COR-L47 (cell line): ENCODE measurements at regions not wholly inside any gene's neighbourhood (a gene's known extent, or its start where the extent isn't known, plus 50 kb on each side); places are given as distances from the start of the nearest gene placed in this dataset.
A peak's percentile ranks its signal among the peaks of the same experiment; 100 is the strongest.
"Not testable (repeated sequence)": the region's sequence is repeated elsewhere in the genome, so short reads cannot be mapped to it uniquely, and the experiment has no call there.

Source experiments
- DNase-seq: peaks from one replicate; lab custom pipeline; 2025; lab: John Stamatoyannopoulos, UW

DNA sequence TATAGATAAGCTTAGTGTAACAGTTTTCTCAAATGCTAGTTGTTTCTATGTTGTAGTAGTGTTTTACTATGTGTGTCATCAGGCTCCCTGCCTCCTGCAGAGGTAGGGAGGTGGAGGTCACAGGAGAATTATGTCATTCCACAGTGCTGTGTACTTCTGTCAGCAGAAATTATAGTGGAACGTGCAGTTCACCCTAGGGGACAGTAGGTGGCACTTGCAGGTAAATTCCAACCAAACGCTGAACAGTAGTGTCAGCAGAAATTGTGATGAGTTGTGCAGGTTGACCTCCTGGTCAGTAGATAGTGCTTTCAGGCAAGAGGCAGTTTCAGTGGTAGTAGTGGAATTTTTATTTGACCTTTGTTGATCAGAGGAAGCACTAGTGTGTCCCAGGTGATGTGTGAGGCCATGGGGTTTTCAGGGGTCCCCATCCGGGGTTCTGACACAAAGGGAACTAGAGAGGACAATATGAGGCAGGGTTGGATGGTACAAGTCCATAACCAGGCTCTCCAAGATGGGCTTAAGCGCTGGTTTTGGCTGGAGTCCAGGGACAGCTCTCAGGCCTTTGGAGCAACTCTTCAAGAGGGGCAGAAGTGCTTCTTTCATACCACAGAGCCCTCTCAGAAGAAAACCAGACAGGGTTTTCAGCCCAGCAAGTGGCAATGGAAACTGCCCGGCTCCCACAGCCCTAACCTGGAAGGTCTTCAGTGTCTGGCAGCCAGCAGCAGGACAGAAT lies 402.9 kb downstream of the CYLC2 start:
- peak; percentile 41 for DNase-seq

DNA sequence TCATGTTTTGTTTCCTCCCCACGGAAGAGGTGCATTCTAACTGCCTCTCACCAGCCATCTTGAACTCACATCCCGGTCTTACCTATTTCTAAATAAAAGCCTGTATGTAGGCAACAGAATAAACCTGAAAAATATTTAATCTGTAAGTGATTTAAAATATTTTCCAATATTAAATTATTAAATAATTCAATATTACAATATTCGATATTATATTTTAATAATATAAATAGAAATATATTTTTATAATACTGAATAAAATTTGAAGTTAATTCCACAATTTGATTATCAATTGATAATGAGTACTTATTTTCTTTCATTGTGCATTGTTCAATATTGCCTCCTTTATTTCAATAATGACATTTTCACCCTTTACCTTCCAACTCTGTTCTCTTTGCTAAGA lies 404.4 kb downstream of the CYLC2 start:
- DNase-seq, result no peak

DNA sequence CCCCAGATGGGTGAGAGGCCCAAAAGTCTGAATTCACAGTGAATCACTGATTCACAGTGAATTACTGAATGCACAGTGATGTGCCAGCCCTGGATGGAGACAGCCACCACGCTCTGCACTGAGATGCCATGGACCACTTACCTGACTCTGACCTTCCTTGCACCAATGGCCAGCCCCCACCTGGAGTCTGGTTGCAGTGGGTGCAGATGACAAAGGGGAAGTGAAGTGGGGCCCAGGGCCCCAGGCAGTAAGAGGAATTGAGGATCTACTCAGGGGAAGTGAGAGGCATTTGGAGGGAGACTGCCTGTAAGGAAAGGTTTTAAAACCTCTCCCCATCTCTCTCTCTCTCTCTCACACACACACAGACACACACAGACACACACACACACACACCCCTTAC lies 412.1 kb downstream of the CYLC2 start:
- no peak for DNase-seq

DNA sequence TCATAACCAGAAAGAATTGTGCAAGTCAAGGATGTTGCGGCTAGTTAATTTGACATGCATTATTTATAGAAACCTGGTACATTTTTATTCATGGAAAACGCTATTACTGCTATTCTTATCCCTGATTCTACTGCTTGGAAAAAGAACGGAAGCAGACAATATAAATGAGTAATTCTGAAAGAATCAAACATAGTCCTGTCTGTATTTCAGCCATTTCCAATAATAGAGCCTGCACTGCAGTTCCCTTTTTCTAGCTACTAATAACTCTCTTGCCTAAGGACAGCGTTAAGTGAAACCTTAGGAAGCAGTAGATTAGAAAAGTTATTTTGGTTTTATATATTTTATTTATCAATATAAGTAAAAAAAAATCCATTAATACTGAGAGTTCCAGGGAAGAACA lies 414.9 kb downstream of the CYLC2 start:
- no peak for DNase-seq

DNA sequence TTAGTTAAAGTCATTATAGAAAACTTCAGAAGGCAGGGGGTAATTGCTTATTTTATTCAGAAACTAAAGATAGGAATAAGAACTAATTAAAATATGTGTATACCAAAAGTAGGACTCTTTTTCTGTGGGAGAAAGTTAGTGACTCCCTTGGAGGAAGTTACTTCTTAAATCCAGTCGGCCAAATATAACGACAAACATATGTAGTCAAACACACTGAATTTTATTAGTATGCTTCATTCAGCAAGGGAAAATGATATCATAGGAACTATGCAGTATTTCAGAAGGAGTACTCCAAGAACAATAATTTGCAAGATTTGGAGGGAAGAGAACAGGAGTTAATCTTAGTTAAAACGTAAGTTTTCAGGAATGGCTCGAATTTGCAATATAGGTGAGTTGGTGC lies 432.6 kb downstream of the CYLC2 start:
- no peak for DNase-seq

DNA sequence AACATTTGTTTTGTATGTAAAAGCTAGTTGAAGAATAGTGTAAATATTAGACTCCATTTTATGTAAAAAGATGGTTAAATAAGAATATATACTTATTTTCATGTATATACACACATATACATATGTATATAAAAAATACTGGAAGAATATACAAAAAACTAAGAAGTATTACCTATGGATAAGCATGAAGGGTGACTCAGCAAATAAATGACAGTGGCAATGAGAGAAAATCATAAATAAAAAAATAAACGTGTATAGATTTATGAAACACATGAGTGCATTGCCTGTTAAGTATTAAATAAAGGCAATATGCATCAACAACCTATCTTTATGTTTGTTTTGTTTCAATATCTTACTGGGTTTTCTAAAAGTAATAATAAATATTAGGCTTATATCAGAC lies 435.3 kb downstream of the CYLC2 start:
- DNase-seq, result no peak

DNA sequence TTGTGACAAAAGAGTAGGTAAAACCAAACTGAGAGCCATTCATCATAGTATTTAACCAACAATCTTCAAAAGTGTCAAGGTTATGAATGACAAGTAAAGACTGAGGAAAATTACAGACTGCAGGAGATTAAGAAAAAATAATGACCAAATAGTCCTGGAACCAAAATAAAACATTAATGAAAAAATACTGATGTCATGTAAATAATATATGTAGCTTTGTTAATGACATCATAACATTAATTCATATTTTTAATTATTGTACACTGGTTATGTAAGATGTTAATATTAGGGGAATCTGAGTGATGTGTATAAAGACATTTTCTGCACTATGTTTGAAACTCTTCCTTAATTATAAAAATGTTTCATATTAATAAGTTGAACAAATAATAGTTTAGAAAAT lies 436.7 kb downstream of the CYLC2 start:
- DNase-seq, result no peak

DNA sequence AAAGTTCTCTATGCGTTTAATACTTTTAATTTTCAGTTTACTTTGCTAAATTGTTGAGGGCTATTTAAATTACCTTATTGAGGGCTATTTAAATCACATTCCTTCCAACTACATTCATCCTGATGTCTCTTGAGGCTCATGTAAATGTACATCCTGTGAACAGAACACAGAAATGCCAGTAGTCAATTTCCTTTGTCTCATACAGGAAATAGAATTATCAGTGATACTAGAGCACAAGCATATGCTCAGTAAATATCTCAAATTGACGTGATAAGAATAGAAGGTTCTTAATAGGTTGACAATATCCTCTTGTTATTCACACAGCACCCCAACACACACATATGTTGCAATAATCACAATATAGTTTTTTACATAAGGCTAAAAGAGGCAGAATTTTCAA lies 449.0 kb downstream of the CYLC2 start:
- no peak for DNase-seq

DNA sequence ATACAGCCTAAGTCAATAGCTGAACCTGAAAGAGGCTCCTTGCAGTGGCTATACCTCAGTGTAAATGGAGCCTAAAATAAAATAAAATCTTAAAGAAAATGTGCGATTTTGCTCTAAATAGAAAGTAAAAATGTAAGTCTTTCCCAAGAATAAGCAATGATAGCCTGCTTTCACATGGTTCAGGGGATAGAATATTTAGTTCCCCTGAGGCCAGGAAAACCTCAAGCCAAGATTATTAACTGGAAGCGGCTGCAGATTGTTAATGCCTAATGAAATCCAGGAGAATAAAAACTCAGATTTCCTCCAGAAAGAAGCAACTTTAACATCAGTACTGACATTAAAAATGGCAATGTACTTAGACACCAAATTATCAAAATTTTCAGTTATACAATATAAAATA lies 463.7 kb downstream of the CYLC2 start:
- no peak for DNase-seq

DNA sequence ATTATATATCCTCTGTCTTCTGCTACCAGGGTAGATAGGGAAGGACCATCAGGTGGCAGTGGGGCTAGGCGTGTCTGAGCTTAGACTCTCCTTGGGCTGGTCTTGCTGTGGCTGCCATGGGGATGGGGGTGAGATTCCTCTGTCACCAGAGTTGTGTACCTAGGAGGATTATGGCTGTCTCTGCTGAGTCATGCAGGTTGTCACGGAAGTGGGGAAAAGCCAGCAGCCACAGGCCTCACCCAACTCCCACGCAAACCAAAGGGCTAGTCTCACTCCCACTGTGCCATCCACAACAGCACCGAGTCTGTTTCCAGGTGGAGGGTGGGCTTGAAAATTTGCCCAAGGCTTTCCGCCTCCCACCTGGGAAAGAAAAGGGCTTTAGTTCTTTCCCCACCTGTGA lies 476.1 kb downstream of the CYLC2 start:
- no peak for DNase-seq

DNA sequence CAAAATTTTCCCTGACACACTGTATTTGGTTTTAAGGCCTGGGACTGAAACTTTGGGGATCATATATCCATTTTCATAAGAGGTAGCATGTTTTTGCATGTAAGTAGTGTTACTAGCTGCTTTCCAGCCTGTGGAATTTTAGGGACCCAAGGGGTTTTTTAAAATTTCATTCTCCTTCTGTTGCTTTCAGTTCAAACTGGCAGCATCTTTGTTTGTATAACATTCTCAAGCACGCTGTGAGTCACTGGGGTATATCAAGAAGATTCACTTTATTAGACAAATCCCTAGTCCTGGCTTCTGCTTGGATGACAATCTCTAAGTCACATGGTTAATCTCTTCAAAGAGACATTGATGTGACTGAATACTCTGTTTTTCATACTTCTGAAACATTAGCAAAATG lies 479.0 kb downstream of the CYLC2 start:
- DNase-seq, result no peak

DNA sequence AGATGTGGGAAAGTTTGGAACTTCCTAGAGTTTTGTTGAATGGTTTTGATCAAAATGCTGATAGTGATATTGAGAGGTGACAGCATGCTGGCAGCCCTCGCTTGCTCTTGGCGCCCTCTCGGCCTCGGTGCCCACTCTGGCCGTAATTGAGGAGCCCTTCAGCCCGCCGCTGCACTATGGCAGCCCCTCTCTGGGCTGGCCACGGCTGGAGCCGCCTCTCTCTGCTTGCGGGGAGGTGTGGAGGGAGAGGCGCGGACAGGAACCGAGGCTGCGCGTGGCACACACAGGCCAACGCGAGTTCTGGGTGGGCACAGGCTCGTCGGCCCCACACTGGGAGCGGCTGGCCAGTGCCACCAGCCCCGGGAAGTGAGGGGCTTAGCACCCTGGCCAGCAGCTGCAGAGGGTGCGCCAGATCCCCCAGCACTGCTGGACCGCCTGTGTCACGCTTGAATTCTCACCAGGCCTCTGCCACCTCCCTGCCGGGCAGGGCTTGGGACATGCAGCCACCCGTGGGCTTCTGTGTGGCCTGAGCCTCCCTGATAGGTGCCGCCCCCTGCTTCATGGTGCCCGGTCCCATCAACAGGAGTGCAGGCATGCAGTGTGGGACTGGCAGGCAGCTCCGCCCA lies 488.5 kb downstream of the CYLC2 start:
- no peak for DNase-seq

DNA sequence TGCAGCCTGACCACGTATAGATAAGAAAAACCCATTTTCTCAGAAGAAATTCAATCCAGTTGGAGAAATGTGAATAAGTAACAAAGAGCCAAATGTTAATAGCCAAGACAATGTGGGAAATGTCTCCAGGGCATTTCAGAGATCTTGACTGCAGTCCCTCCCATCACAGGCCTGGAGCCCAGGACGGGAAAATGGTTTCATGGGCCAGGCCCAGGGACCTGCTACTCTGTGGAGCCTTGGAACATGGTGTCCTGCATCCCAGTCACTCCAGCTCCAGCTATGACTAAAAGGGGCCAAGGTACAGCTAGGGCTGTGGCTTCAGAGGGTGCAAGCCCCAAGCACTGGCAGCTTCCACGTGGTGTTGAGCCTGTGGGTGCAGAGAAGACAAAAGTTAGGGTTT lies 490.0 kb downstream of the CYLC2 start:
- DNase-seq, result no peak

DNA sequence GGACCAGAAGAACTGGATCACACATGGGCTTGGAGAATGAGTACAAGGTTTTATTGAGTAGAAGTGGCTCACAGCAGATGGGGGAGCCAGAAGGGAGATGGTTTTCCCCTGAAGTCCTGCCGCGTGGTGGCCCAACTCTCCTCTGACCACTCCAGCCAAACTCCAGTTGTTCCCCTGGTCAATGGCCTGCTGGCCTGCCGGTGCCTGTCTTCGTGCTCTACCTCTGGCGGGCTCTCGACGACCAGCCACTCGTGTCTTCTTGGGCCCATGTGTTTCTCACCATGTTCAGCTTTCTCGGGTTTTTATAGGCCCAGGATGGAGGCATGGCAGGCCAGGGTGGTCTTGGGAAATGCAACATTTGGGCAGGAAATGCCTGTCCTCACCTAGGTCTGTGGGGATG lies 519.6 kb downstream of the CYLC2 start:
- DNase-seq, result no peak

DNA sequence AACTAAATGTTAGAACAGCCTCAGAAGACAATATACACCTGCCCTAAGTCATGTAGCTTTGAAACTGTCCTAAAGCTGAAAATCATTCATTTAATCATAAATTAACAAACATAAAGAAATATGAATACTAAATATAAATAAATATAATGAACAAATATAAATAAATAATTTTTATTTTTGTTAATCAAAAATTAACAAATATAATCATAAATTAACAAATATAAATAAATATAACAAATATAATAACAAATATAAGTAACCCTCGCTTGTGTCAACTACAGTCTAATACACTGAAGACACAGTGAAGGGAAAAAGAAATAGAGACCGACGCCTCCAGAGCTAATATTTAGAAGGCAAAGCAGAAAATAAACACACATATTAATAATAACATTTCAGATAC lies 527.3 kb downstream of the CYLC2 start:
- no peak for DNase-seq

DNA sequence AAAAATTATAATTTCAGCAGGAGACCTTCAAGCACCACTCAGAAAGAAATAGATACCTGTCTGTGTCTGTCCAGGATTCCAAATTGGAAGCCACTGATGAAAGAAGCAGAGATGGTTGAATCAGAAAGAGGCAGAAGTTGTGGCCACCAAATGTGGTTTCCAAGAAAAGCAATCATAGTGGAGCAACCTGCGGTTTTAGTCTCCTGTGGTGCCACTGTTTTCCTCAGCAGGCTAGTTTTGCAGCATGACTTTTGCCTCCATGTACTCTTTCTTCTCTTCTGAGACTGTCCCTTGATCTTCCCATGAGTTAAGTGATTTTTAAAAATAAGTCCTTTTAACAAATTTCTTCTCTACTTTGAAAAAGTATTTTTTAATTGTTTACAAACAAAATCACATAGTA lies 535.8 kb downstream of the CYLC2 start:
- no peak for DNase-seq

DNA sequence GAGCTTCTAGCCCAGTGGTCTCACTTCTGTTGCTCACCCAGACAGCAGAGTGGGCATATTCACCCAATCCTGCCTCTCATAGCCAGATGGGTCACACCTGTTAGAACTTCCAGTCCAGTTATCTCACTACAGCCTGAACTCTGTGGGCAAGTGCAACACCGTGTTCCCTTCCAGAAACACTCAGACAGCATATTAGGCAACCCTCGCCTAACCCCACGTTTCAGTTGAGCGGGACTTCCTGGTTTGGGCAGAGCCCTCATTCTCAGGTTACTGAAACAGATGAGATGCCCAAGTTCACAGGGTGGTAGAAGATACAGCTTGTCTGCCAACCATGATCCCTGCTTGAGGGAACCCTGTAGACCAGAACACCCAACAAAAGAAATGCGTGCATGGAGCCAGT lies 538.2 kb downstream of the CYLC2 start:
- no peak for DNase-seq

DNA sequence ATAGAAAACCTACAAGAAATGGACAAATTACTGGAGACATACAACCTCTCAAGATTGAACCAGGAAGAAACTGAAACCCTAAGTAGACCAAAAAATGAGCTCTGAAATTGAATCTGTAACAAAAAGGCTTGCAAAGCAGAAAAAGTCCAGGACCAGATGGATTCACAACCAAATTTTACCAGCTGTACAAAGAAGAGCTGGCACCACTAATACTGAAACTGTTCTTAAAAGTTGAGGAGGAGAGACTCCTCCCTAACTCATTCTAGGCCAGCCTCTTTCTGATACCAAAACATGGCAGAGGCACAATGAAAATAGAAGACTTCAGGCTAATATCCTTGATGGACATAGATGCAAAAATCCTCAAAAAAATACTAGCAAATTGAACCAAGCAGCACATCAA lies 542.3 kb downstream of the CYLC2 start:
- no peak for DNase-seq

DNA sequence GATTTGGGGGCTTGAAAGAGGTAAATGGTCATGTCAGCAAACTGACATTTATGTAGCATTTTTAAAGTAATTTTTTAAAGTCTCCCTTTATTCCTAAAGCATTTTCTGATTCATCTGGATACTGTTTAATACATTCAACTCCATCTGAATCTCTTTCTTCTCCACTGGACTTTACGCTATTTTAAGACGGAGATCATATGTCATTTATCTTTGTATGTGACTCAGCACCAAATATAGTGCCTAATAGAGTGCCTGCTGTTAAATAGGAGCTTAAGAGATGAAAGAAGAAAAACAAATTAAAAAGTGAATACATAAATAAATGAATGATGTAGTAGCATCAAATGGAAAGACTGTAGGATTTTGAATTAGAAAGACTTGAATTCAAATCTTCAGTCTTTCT lies 548.8 kb upstream of the SMC2 start:
- DNase-seq, result no peak

DNA sequence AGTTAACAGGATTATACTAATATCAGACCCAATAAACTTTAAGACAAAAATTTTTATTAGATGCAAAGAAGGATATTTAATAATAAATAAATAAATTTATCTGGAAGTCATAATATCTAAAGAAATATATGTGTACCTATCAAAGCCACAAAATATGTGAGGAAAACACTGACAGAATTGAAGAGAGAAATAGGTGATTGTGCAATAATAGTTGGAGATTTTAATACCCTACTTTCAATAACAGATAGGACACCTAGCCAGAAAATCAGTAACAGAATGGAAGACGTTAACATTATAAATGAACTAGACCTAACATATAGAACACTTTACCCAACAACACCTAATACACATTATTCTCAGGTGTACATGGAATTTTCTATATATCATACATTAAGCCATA lies 541.4 kb upstream of the SMC2 start:
- no peak for DNase-seq

DNA sequence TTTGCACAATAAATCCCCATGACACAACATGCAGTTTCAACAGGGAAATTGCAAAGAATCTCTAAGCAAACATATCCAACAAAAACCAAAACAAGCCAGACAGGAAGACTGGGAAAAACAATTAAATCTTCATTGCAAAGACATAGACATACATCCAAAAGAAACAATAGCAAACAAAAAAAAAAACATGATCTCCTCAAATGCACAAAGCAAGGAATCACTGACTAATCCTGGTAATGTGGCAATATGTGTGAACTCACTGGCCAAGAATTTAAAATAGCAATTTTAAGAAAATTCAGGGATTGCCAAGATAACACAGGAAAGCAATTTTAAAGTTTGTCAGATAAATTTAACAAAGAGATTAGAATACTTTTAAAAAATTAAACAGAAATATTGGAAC lies 520.1 kb upstream of the SMC2 start:
- no peak for DNase-seq

DNA sequence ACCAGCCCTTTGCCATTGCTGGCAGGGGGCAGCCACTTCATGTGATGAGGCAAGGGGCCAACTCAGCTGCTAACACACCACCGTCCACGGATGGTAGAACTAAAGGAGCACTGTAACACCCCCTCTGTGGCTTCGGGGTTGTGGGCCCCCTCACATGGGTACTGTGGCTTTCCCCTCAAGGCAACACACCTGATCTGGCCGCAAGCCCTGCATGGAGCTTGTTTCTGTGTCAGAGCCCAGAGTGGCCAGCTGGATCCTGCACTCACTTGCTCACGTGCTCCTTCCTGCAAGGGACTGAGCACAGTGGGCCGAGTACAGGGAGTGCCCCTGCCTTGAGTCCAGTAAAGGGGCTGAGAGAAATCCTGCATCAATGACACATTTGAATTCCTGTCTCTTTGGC lies 507.4 kb upstream of the SMC2 start:
- DNase-seq, result no peak

DNA sequence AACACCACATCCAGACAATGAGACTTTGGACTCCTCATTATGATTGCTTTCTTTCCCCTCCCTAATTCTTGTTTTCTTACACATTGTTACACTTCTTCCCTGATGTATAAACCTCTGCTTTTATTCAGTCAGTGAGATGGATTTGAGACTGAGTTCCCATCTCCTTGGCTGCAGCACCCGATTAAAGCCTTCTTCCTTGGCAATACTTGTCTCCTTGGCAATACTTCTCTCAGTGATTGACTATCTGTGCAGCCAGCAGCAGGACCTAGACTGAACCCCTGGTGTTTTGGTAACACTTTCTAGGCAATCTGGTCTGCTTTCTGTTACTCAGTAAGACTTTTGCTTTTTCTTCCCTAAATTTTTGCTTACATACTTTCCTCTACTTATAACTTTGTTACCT lies 492.8 kb upstream of the SMC2 start:
- DNase-seq, result no peak

DNA sequence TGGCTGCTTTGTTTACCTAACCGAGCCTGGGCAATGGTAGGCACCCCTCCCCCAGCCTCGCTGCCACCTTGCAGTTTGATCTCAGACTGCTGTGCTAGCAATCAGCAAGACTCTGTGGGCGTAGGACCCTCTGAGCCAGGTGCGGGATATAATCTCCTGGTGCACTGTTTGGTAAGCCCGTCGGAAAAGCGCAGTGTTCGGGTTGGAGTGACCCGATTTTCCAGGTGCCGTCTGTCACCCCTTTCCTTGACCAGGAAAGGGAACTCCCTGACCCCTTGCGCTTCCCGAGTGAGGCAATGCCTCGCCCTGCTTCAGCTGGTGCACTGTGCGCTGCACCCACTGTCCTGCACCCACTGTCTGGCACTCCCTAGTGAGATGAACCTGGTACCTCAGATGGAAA lies 482.2 kb upstream of the SMC2 start:
- not testable (repeated sequence) for DNase-seq
